Activated naive CD4-positive, alpha-beta T cell treated with anti-CD3 and anti-CD28 coated beads, Interleukin-2, amount 10 ng/mL, durations not matched to agents 7 days and 5 days (primary cell): ENCODE measurements at regions not wholly inside any gene's neighbourhood (a gene's known extent, or its start where the extent isn't known, plus 50 kb on each side); places are given as distances from the start of the nearest gene placed in this dataset.

Experiments used
- CTCF ChIA-PET: fragments of 350-600 bp; sonication (Branson Sonifier 250); formaldehyde crosslinking; loops from one replicate; lab custom pipeline; 2021; ENCODE audit warnings: antibody characterized with exemption; lab: Charles Lee
- DNase-seq: peaks from one replicate; pipeline ENCODE4 v3.0.0-alpha.2; 2020
- H3K27ac Mint-ChIP-seq: one replicate; pipeline ENCODE4 v1.8.0; 2021; ENCODE audit warnings: mild to moderate bottlenecking, moderate library complexity, mixed read lengths
- H3K27me3 Mint-ChIP-seq: one replicate; pipeline ENCODE4 v1.8.0; 2021; ENCODE audit warnings: mild to moderate bottlenecking, mixed read lengths
- H3K36me3 Mint-ChIP-seq: one replicate; pipeline ENCODE4 v1.8.0; 2021; ENCODE audit warnings: mixed read lengths
- H3K4me1 Mint-ChIP-seq: one replicate; pipeline ENCODE4 v1.8.0; 2021; ENCODE audit warnings: mixed read lengths
- H3K4me3 Mint-ChIP-seq: one replicate; pipeline ENCODE4 v1.8.0; 2021; ENCODE audit warnings: mild to moderate bottlenecking, moderate library complexity, mixed read lengths
- H3K9me3 Mint-ChIP-seq: one replicate; pipeline ENCODE4 v1.8.0; 2021; ENCODE audit warnings: mixed read lengths

- Mint-ChIP-seq H3K36me3 (no peaks in the 10 kb centered on the region), H3K4me1 (no peaks in the 10 kb centered on the region), H3K27ac (no peak overlapping the region), H3K4me3 (no peak overlapping the region), H3K9me3 (no peaks in the 10 kb centered on the region), H3K27me3 (no peaks in the 10 kb centered on the region)
- no peak for DNase-seq
- CTCF ChIA-PET: no interaction called here
Measured at GRCh38 chr1:60757485-60757884, 324.9 kb upstream of the NFIA start.

- Mint-ChIP-seq H3K9me3 (no peaks in the 10 kb centered on the region), H3K27me3 (no peaks in the 10 kb centered on the region)
Measured at GRCh38 chr1:60753036-60753900, 329.1 kb upstream of the NFIA start.

GRCh38 chr1:60751306-60751705 lies 331.1 kb upstream of the NFIA start:
- DNase-seq: no peak
- CTCF ChIA-PET: no interaction called here
- Mint-ChIP-seq H3K9me3 (no peaks in the 10 kb centered on the region), H3K4me1 (no peaks in the 10 kb centered on the region), H3K27me3 (no peaks in the 10 kb centered on the region), H3K27ac (no peak overlapping the region), H3K4me3 (no peak overlapping the region), H3K36me3 (no peaks in the 10 kb centered on the region)

More at GRCh38 chr1:60753036-60753900, 329.1 kb upstream of the NFIA start:
- Mint-ChIP-seq H3K27ac (no peak overlapping the region), H3K4me3 (no peak overlapping the region), H3K36me3 (no peaks in the 10 kb centered on the region), H3K4me1 (no peaks in the 10 kb centered on the region)
- CTCF ChIA-PET: interaction anchor here (1.2 kb wide), 1 partner anchor 12 kb away, joined by 4 read pairs; no protein-coding TSS in a partner anchor
- no peak for DNase-seq

GRCh38 chr1:60747353-60747752 lies 335.0 kb upstream of the NFIA start:
- Mint-ChIP-seq H3K27me3 (no peaks in the 10 kb centered on the region), H3K9me3 (no peaks in the 10 kb centered on the region), H3K4me3 (no peak overlapping the region), H3K4me1 (no peaks in the 10 kb centered on the region), H3K27ac (no peak overlapping the region), H3K36me3 (no peaks in the 10 kb centered on the region)
- no peak for DNase-seq
- CTCF ChIA-PET: no interaction called here

GRCh38 chr1:60746278-60746791 lies 336.0 kb upstream of the NFIA start:
- H3K27ac Mint-ChIP-seq: no peak overlapping the region
- H3K4me3 Mint-ChIP-seq: no peak overlapping the region
- CTCF ChIA-PET: no interaction called here
- no peaks in the 10 kb centered on the region for H3K27me3 Mint-ChIP-seq
- no peaks in the 10 kb centered on the region for H3K36me3 Mint-ChIP-seq
- no peaks in the 10 kb centered on the region for H3K9me3 Mint-ChIP-seq
- no peaks in the 10 kb centered on the region for H3K4me1 Mint-ChIP-seq
- no peak for DNase-seq

- H3K4me1 Mint-ChIP-seq: no peaks in the 10 kb centered on the region
- no peaks in the 10 kb centered on the region for H3K9me3 Mint-ChIP-seq
- no peak overlapping the region for H3K27ac Mint-ChIP-seq
- CTCF ChIA-PET: no interaction called here
- H3K27me3 Mint-ChIP-seq: no peaks in the 10 kb centered on the region
- no peak overlapping the region for H3K4me3 Mint-ChIP-seq
- H3K36me3 Mint-ChIP-seq: no peaks in the 10 kb centered on the region
- no peak for DNase-seq
Measured at GRCh38 chr1:60745484-60745883, 336.9 kb upstream of the NFIA start.

- CTCF ChIA-PET: no interaction called here
- Mint-ChIP-seq H3K36me3 (no peaks in the 10 kb centered on the region), H3K27me3 (no peaks in the 10 kb centered on the region), H3K4me3 (no peak overlapping the region), H3K27ac (no peak overlapping the region), H3K4me1 (no peaks in the 10 kb centered on the region), H3K9me3 (no peaks in the 10 kb centered on the region)
- no peak for DNase-seq
Measured at GRCh38 chr1:60742339-60742738, 340.0 kb upstream of the NFIA start.

- Mint-ChIP-seq H3K9me3 (no peaks in the 10 kb centered on the region), H3K36me3 (no peaks in the 10 kb centered on the region), H3K4me3 (no peak overlapping the region), H3K27ac (no peak overlapping the region), H3K4me1 (no peaks in the 10 kb centered on the region), H3K27me3 (no peaks in the 10 kb centered on the region)
- CTCF ChIA-PET: no interaction called here
- no peak for DNase-seq
Measured at GRCh38 chr1:60740154-60740553, 342.2 kb upstream of the NFIA start.

GRCh38 chr1:60739729-60740128 lies 342.6 kb upstream of the NFIA start:
- CTCF ChIA-PET: no interaction called here
- Mint-ChIP-seq H3K4me1 (no peaks in the 10 kb centered on the region), H3K27ac (no peak overlapping the region), H3K4me3 (no peak overlapping the region), H3K27me3 (no peaks in the 10 kb centered on the region), H3K36me3 (no peaks in the 10 kb centered on the region), H3K9me3 (no peaks in the 10 kb centered on the region)
- DNase-seq: no peak

- no peaks in the 10 kb centered on the region for H3K9me3 Mint-ChIP-seq
- DNase-seq: no peak
- no peak overlapping the region for H3K27ac Mint-ChIP-seq
- H3K36me3 Mint-ChIP-seq: no peaks in the 10 kb centered on the region
- H3K4me3 Mint-ChIP-seq: no peak overlapping the region
- no peaks in the 10 kb centered on the region for H3K27me3 Mint-ChIP-seq
- H3K4me1 Mint-ChIP-seq: no peaks in the 10 kb centered on the region
- CTCF ChIA-PET: no interaction called here
Measured at GRCh38 chr1:60732977-60733401, 349.4 kb upstream of the NFIA start.

- H3K27me3 Mint-ChIP-seq: no peaks in the 10 kb centered on the region
- DNase-seq: no peak
- H3K9me3 Mint-ChIP-seq: no peaks in the 10 kb centered on the region
- no peak overlapping the region for H3K4me3 Mint-ChIP-seq
- no peaks in the 10 kb centered on the region for H3K4me1 Mint-ChIP-seq
- no peaks in the 10 kb centered on the region for H3K36me3 Mint-ChIP-seq
- CTCF ChIA-PET: no interaction called here
- H3K27ac Mint-ChIP-seq: no peak overlapping the region
Measured at GRCh38 chr1:60731321-60731720, 351.0 kb upstream of the NFIA start.

GRCh38 chr1:60727552-60727951 lies 354.8 kb upstream of the NFIA start:
- Mint-ChIP-seq H3K4me3 (no peak overlapping the region), H3K36me3 (no peaks in the 10 kb centered on the region), H3K27ac (no peak overlapping the region), H3K27me3 (no peaks in the 10 kb centered on the region), H3K4me1 (no peaks in the 10 kb centered on the region), H3K9me3 (no peaks in the 10 kb centered on the region)
- DNase-seq: no peak
- CTCF ChIA-PET: no interaction called here

GRCh38 chr1:60716472-60716871 lies 365.9 kb upstream of the NFIA start:
- Mint-ChIP-seq H3K4me3 (no peak overlapping the region), H3K27ac (no peak overlapping the region), H3K27me3 (no peaks in the 10 kb centered on the region), H3K9me3 (no peaks in the 10 kb centered on the region), H3K4me1 (no peaks in the 10 kb centered on the region), H3K36me3 (no peaks in the 10 kb centered on the region)
- CTCF ChIA-PET: no interaction called here
- DNase-seq: no peak

GRCh38 chr1:60715970-60716369 lies 366.4 kb upstream of the NFIA start:
- no peak for DNase-seq
- no peaks in the 10 kb centered on the region for H3K4me1 Mint-ChIP-seq
- no peaks in the 10 kb centered on the region for H3K36me3 Mint-ChIP-seq
- no peaks in the 10 kb centered on the region for H3K9me3 Mint-ChIP-seq
- CTCF ChIA-PET: no interaction called here
- no peak overlapping the region for H3K27ac Mint-ChIP-seq
- no peak overlapping the region for H3K4me3 Mint-ChIP-seq
- no peaks in the 10 kb centered on the region for H3K27me3 Mint-ChIP-seq

- Mint-ChIP-seq H3K27ac (no peak overlapping the region), H3K36me3 (no peaks in the 10 kb centered on the region), H3K27me3 (no peaks in the 10 kb centered on the region), H3K9me3 (peaks cover 2% of the 10 kb centered on the region), H3K4me1 (no peaks in the 10 kb centered on the region), H3K4me3 (no peak overlapping the region)
- DNase-seq: no peak
- CTCF ChIA-PET: no interaction called here
Measured at GRCh38 chr1:60709426-60709825, 372.9 kb upstream of the NFIA start.
